LNCAP (cell line): ENCODE measurements at regions not wholly inside any gene's neighbourhood (a gene's known extent, or its start where the extent isn't known, plus 50 kb on each side); places are given as distances from the start of the nearest gene placed in this dataset.

Experiments used
- CTCF ChIP-seq: fragments of 450-650 bp; IDR thresholded peaks from 2 replicates; pipeline ENCODE4 v1.5.1; 2017; ENCODE audit warnings: mild to moderate bottlenecking

DNA sequence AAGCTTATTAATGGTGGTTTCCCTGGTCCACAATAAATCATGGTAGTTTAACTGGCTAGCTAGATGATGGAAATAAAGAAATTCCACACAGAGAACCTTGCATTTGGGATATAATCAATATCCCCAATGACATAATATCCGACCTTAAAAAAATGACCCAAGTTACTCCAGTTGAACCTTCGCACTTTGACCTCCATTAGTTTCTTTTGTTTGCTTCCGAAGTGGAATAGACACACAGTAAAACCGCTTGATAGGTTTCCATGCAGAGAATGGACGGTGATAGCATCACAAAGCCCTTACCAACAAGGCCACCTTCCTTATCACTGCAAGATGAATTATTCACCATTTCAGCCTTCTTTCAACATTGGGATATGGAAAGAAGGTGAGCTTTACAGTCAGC, 1966.1 kb upstream of the CELF4 start:
- TF ChIP-seq CTCF = no peak

DNA sequence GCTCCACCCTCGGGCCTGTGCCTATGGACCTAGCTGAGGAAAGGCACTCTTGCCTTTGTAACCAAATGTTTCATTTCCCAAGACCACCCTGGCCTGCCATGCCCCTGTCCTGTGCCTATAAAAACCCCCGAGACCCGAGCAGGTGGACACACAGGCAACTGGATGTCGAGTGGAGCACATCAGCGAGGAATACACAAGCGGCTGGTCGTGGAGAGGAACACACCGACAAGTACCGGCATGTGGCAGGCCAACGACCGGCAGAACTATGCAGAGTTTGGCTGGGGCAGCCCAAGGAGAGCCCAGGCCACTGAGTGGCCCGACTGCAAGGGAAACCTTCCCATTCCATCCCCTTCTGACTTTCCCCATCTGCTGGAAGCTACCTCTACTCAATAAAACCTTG, 1963.8 kb upstream of the CELF4 start:
- no peak for TF ChIP-seq CTCF

- no peak for TF ChIP-seq CTCF
Measured at GRCh38 chr18:39527465-39527864, 1961.9 kb upstream of the CELF4 start.

DNA sequence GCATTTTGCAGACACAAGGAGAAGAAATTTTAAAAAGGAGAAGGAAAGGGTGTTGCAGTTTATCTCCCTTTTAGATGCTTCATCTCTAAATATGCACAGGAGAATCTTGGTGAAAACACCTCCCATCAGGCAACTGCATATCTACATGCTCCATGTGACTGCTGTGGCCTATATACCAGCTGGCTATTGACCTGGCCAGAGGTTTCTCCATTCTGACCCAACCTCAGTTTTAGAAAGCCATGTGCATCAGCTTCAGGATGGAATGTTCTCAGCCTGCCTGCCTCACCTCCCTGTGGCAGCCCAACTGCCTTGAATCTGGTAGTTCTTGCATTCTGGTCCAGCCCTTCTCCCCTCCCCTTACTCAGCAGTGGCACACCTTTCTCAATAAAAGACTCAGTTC, 1958.8 kb upstream of the CELF4 start:
- TF ChIP-seq CTCF = no peak

DNA sequence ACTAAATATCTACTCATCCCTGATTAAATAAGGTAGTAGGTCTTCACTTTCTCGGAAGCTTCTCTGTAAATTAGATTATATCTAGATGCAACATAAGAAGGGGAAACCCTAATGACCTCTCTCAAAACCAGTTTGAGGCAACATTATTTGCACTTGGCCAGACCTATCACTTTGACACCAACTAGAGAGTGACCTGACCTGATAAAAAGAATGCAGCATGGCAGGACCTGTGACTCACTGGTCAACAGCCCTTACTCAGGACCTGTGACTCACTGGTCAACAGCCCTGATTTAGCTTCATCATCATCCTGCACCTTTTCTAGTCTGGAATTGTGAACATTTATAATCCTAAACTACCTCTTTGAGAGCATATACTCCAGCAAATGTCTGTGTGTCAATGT, 1957.7 kb upstream of the CELF4 start:
- no peak for TF ChIP-seq CTCF

DNA sequence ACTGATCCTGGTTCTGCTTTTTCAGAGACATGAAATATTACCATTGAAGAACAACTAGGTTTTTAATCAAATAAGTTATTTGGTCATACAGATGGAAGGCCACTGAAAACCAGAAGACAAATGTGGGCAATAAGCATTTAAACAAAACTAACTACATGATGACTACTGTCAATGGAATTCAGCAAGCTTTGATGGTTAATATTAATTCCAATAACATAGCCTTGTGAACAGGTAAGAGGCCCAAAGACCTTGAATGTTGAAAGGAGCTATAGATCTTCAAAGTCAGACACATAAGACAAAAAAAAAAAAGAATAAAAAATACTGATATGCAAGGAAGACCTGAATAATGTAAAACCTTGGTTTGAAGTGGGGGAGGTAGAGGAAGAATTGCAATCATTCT, 1955.6 kb upstream of the CELF4 start:
- TF ChIP-seq CTCF = no peak

DNA sequence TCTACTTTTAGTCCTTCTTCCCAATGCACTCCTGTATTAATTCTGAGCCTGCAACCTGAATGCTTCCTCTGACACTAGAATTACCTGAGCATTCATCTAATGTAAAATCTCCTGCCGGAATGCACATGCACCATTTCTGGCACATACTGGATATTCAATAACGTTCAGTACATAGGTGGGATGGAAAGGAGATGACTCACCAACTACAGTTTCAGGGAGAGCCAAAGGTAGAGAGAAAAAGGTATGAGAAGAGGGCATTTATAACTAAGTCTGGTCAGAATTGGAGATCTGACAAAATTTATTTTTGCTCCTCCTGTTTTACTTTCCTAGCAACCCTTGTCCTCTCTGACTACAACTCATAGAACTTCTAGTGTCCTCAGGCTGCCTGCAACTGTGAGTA, 1954.1 kb upstream of the CELF4 start:
- TF ChIP-seq CTCF = no peak

DNA sequence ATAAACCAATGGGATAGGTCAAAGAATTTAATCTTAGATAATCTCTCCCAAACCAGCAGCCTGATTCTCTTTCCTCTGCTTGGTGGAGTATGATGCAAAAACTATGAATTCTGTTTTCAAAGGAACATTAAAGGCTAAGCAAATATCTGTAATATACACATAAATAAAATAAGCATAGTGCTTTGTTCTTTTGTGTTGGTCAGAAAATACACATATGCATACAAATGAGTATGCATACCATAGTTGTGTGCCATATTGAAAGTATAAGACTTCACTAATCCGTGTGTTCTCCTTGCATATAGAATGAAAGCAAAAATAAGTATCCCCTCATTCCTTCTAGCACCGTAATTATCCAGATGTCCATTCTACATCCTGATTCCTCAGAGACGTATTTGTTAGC, 1949.7 kb upstream of the CELF4 start:
- no peak for TF ChIP-seq CTCF
